Neural cell (in vitro differentiated cells): ENCODE measurements at regions not wholly inside any gene's neighbourhood (a gene's known extent, or its start where the extent isn't known, plus 50 kb on each side); places are given as distances from the start of the nearest gene placed in this dataset.

Experiments
- H2AFZ ChIP-seq: fragments of 200-600, 300-800 bp; sonication (generic), shearing (Covaris generic); 2 replicates; pipeline ENCODE4 v1.6.0; 2014; ENCODE audit warnings: low read depth, mild to moderate bottlenecking, antibody characterized with exemption, low read length, moderate library complexity
- H3F3A ChIP-seq: fragments of 200-600 bp; shearing (Covaris generic); 2 replicates; pipeline ENCODE4 v1.6.1; 2016; ENCODE audit warnings: mild to moderate bottlenecking, moderate library complexity, mixed read lengths, antibody characterized with exemption, low read length; ENCODE audit not compliant: insufficient read depth, poor library complexity, severe bottlenecking
- H3K27ac ChIP-seq: fragments of 200-600, 300-800 bp; sonication (generic), shearing (Covaris generic); 2 replicates; pipeline ENCODE4 v1.5.1; 2014; ENCODE audit warnings: mild to moderate bottlenecking, low read length, moderate library complexity
- H3K27me3 ChIP-seq: fragments of 300-800, 200-600 bp; sonication (generic), shearing (Covaris generic); 2 replicates; pipeline ENCODE4 v1.6.0; 2014; ENCODE audit warnings: mild to moderate bottlenecking, low read depth, low read length, moderate library complexity; ENCODE audit not compliant: insufficient read depth
- H3K36me3 ChIP-seq: fragments of 300-800, 200-600 bp; sonication (generic), shearing (Covaris generic); 2 replicates; pipeline ENCODE4 v1.5.1; 2014; ENCODE audit warnings: mild to moderate bottlenecking, antibody characterized with exemption, low read length, moderate library complexity; ENCODE audit not compliant: insufficient read depth
- H3K4me2 ChIP-seq: fragments of 300-800, 200-600 bp; sonication (generic), shearing (Covaris generic); 2 replicates; pipeline ENCODE4 v1.6.0; 2014; ENCODE audit warnings: mild to moderate bottlenecking, low read length
- H3K4me3 ChIP-seq: fragments of 300-800, 200-600 bp; sonication (generic), shearing (Covaris generic); 2 replicates; pipeline ENCODE4 v1.5.1; 2014; ENCODE audit warnings: mild to moderate bottlenecking, low read length, moderate library complexity
- H3K79me2 ChIP-seq: fragments of 200-600 bp; shearing (Covaris generic); replicated peaks from 2 replicates; pipeline ENCODE4 v1.6.0; 2014; ENCODE audit warnings: mild to moderate bottlenecking, low read length, moderate library complexity; ENCODE audit not compliant: insufficient read depth
- H3K9ac ChIP-seq: fragments of 300-800, 200-600 bp; sonication (generic), shearing (Covaris generic); 2 replicates; pipeline ENCODE4 v1.6.1; 2016; ENCODE audit warnings: mild to moderate bottlenecking, low read length, mixed read lengths
- H3K9me2 ChIP-seq: fragments of 200-600 bp; shearing (Covaris generic); 2 replicates; pipeline ENCODE4 v1.6.1; 2016; ENCODE audit warnings: mild to moderate bottlenecking, low read length, mixed read lengths; ENCODE audit not compliant: insufficient read depth
- H3K9me3 ChIP-seq: fragments of 200-600, 300-800 bp; sonication (generic), shearing (Covaris generic); 2 replicates; pipeline ENCODE4 v1.6.1; 2016; ENCODE audit warnings: mild to moderate bottlenecking, mixed run types, low read length, moderate library complexity, mixed read lengths
- H4K20me1 ChIP-seq: fragments of 200-600 bp; shearing (Covaris generic); 2 replicates; pipeline ENCODE4 v1.6.1; 2016; ENCODE audit warnings: mild to moderate bottlenecking, mixed run types; ENCODE audit not compliant: insufficient read depth
- EP300 ChIP-seq: fragments of 450-650 bp; conservative IDR thresholded peaks from 2 replicates; pipeline ENCODE4 v1.6.1; 2014; ENCODE audit warnings: antibody characterized with exemption, mild to moderate bottlenecking, moderate library complexity; ENCODE audit not compliant: poor library complexity, severe bottlenecking
- EZH2 ChIP-seq: fragments of 200-600, 300-800 bp; shearing (Covaris generic), sonication (generic); IDR thresholded peaks from 2 replicates; pipeline ENCODE4 v1.6.1; 2014; ENCODE audit warnings: antibody characterized with exemption, low read length, borderline replicate concordance, mild to moderate bottlenecking; ENCODE audit not compliant: insufficient read depth, poor library complexity, severe bottlenecking
- MXI1 ChIP-seq: fragments of 450-650 bp; conservative IDR thresholded peaks from 2 replicates; pipeline ENCODE4 v1.6.1; 2014; ENCODE audit warnings: antibody characterized with exemption, mild to moderate bottlenecking; ENCODE audit not compliant: poor library complexity, severe bottlenecking
- POLR2AphosphoS5 ChIP-seq: IDR thresholded peaks from 2 replicates; pipeline ENCODE4 v1.6.1; 2012
- RAD21 ChIP-seq: fragments of 450-650 bp; conservative IDR thresholded peaks from 2 replicates; pipeline ENCODE4 v1.6.1; 2014; ENCODE audit warnings: antibody characterized with exemption, mild to moderate bottlenecking, moderate library complexity
- SMC3 ChIP-seq: fragments of 450-650 bp; conservative IDR thresholded peaks from 2 replicates; pipeline ENCODE4 v1.6.1; 2014; ENCODE audit warnings: antibody characterized with exemption, mild to moderate bottlenecking, moderate library complexity; ENCODE audit not compliant: poor library complexity
- TAF1 ChIP-seq: IDR thresholded peaks from 2 replicates; pipeline ENCODE4 v1.6.1; 2012; ENCODE audit warnings: low read depth
- TF ChIP-seq, protein P1 (sequence below): fragments of 450-650 bp; IDR thresholded peaks from 2 replicates; pipeline ENCODE4 v1.5.1; 2014; ENCODE audit warnings: antibody characterized with exemption, mild to moderate bottlenecking, moderate library complexity; ENCODE audit not compliant: poor library complexity, severe bottlenecking
- TF ChIP-seq, protein P2 (sequence below): IDR thresholded peaks from 2 replicates; pipeline ENCODE4 v1.6.1; 2012; ENCODE audit warnings: borderline replicate concordance

DNA sequence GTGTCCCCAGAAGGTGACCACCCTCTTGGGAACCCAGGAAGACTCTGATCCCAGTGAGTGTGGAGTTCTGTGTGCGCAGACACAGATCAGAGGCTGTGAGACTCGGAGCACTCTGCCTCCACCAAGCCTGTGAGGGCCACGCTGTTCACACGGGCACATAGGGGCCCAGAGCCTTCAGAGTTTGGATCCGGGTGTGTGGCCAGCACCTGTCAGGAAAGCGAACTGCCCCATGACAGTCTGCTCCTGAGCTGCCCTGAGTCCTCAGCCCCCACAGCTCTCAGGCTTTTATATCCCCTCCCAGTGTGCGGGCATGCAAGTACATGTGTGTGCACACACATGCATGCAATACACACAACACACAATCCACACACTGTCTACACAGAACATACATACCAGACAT, 161.8 kb upstream of the IRX2 start:
- H4K20me1 ChIP-seq, result no peaks in the 10 kb centered on the region
- H3K4me2 ChIP-seq, result no peak overlapping the region
- H2AFZ ChIP-seq, result no peak overlapping the region
- no peak overlapping the region for H3K9ac ChIP-seq
- H3K9me2 ChIP-seq, result no peaks in the 10 kb centered on the region
- no peaks in the 10 kb centered on the region for H3K79me2 ChIP-seq
- H3K4me3 ChIP-seq, result no peak overlapping the region
- no peaks in the 10 kb centered on the region for H3K9me3 ChIP-seq
- no peaks in the 10 kb centered on the region for H3K36me3 ChIP-seq
- H3K27ac ChIP-seq, result no peak overlapping the region
- TF ChIP-seq MXI1, result no peak
- TF ChIP-seq, protein P1, sequence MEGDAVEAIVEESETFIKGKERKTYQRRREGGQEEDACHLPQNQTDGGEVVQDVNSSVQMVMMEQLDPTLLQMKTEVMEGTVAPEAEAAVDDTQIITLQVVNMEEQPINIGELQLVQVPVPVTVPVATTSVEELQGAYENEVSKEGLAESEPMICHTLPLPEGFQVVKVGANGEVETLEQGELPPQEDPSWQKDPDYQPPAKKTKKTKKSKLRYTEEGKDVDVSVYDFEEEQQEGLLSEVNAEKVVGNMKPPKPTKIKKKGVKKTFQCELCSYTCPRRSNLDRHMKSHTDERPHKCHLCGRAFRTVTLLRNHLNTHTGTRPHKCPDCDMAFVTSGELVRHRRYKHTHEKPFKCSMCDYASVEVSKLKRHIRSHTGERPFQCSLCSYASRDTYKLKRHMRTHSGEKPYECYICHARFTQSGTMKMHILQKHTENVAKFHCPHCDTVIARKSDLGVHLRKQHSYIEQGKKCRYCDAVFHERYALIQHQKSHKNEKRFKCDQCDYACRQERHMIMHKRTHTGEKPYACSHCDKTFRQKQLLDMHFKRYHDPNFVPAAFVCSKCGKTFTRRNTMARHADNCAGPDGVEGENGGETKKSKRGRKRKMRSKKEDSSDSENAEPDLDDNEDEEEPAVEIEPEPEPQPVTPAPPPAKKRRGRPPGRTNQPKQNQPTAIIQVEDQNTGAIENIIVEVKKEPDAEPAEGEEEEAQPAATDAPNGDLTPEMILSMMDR, result no peak
- no peak for TF ChIP-seq TAF1
- H3K27me3 ChIP-seq, result no peaks in the 10 kb centered on the region
- H3F3A ChIP-seq, result no peaks in the 10 kb centered on the region

- no peak overlapping the region for H3K27ac ChIP-seq
- no peaks in the 10 kb centered on the region for H3K9me3 ChIP-seq
- no peak overlapping the region for H3K4me3 ChIP-seq
- H3F3A ChIP-seq, result no peaks in the 10 kb centered on the region
- no peak overlapping the region for H3K9ac ChIP-seq
- no peaks in the 10 kb centered on the region for H4K20me1 ChIP-seq
- TF ChIP-seq TAF1 (no peak), POLR2AphosphoS5 (no peak), MXI1 (no peak), EP300 (no peak), SMC3 (no peak), EZH2 (no peak), RAD21 (no peak)
- TF ChIP-seq, protein P2, sequence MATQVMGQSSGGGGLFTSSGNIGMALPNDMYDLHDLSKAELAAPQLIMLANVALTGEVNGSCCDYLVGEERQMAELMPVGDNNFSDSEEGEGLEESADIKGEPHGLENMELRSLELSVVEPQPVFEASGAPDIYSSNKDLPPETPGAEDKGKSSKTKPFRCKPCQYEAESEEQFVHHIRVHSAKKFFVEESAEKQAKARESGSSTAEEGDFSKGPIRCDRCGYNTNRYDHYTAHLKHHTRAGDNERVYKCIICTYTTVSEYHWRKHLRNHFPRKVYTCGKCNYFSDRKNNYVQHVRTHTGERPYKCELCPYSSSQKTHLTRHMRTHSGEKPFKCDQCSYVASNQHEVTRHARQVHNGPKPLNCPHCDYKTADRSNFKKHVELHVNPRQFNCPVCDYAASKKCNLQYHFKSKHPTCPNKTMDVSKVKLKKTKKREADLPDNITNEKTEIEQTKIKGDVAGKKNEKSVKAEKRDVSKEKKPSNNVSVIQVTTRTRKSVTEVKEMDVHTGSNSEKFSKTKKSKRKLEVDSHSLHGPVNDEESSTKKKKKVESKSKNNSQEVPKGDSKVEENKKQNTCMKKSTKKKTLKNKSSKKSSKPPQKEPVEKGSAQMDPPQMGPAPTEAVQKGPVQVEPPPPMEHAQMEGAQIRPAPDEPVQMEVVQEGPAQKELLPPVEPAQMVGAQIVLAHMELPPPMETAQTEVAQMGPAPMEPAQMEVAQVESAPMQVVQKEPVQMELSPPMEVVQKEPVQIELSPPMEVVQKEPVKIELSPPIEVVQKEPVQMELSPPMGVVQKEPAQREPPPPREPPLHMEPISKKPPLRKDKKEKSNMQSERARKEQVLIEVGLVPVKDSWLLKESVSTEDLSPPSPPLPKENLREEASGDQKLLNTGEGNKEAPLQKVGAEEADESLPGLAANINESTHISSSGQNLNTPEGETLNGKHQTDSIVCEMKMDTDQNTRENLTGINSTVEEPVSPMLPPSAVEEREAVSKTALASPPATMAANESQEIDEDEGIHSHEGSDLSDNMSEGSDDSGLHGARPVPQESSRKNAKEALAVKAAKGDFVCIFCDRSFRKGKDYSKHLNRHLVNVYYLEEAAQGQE, result no peak
- TF ChIP-seq, protein P1, result no peak
- H3K4me2 ChIP-seq, result no peak overlapping the region
- no peaks in the 10 kb centered on the region for H3K79me2 ChIP-seq
- no peaks in the 10 kb centered on the region for H3K9me2 ChIP-seq
- no peaks in the 10 kb centered on the region for H3K36me3 ChIP-seq
- H3K27me3 ChIP-seq, result no peaks in the 10 kb centered on the region
- no peak overlapping the region for H2AFZ ChIP-seq
Measured at GRCh38 chr5:2912741-2913140, 161.3 kb upstream of the IRX2 start.
